ENCODE measurements at regions not wholly inside any gene's neighbourhood (a gene's known extent, or its start where the extent isn't known, plus 50 kb on each side); places are given as distances from the start of the nearest gene placed in this dataset.
"Not testable (repeated sequence)": the region's sequence is repeated elsewhere in the genome, so short reads cannot be mapped to it uniquely, and the experiment has no call there.

GRCh38 chr2:128417264-128417663, 98.6 kb upstream of the HS6ST1 start:
- TF ChIP-seq CTCF, POLR2A (IDR thresholded peaks at IDR 0.05): not testable (repeated sequence)

Measured in thyroid gland (tissue), 4 donors.